ENCODE measurements at regions not wholly inside any gene's neighbourhood (a gene's known extent, or its start where the extent isn't known, plus 50 kb on each side); places are given as distances from the start of the nearest gene placed in this dataset.

- DNase-seq: no peak
Observed at GRCh38 chr1:82598337-82598736, 797.6 kb downstream of the ADGRL2 start.

GRCh38 chr1:82597649-82598048 lies 796.9 kb downstream of the ADGRL2 start:
- DNase-seq: no peak

DNA sequence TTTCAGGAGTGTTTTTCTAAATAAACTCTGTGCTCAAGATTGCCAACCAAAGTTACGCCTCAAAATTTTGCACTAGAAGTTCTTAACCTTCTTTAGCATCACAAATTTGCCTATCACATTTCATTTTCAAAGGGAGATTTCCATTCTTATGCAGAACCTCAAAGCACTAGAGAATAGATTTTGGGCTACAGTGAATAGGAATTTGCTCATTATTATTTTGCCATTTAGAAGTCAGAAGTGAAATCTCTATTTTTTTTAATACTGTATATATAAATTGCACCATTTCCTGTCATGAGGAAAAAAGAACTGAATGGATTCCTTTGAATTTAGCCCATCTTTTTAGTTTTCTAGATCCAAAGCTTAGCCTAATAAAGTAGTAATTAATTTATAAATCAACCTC lies 796.4 kb downstream of the ADGRL2 start:
- DNase-seq: no peak

DNA sequence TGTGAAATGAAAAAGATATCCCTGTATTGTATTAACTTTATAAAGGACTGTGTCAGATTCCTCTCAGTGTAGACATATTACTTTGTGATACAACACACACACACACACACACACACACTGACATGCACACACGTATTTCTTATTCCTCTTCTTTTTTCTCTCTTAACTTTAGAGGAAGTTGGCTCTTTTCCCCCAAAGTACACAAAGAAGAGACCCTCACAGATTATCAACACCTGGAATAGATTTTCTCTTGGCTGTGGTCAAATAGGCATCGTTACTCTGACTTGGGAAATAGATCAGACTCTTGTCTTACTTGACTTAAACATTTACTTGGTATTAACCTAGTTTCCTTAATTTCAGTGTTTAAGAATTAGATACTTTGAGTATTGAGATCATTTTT lies 792.8 kb downstream of the ADGRL2 start:
- DNase-seq: no peak

GRCh38 chr1:82589588-82589987 lies 788.9 kb downstream of the ADGRL2 start:
- no peak for DNase-seq

DNA sequence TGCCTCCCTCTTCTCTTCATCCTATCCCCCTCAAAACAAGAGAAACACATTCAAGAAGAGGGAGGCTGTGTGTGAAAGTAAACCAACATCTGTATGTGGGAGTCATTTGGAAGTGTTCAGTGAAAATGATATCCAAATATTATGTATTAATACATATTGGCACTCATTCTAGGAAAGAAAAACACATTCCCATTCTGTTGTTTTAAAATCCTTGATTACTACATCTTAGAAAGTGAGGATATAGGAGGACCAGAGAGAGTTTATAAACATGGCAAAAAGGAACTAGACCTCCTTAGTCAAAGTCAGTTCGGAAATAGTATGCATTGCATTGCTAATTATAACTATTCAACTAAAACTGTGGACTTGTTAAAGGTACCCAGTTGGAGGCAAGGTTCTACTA lies 786.6 kb downstream of the ADGRL2 start:
- DNase-seq: no peak

GRCh38 chr1:82586473-82586872 lies 785.7 kb downstream of the ADGRL2 start:
- DNase-seq: no peak

DNA sequence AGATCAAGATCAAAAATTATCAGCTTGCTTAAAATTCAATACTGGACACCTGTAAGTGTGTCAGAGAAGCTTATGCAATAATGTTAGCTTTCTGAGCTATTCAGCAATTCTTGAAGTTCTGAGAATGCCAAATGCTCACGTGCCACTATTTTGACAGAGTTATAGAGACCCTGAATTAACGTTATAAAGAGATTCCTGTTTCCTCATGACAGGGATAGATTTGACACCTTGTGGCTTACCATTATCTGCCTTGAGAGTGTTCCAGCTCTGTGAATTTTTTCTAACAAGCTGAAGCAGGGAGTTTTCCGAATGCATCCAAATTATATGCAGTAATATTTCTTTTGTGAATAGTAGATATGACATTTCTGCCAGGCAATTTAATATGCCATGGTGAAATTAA lies 781.6 kb downstream of the ADGRL2 start:
- no peak for DNase-seq

DNA sequence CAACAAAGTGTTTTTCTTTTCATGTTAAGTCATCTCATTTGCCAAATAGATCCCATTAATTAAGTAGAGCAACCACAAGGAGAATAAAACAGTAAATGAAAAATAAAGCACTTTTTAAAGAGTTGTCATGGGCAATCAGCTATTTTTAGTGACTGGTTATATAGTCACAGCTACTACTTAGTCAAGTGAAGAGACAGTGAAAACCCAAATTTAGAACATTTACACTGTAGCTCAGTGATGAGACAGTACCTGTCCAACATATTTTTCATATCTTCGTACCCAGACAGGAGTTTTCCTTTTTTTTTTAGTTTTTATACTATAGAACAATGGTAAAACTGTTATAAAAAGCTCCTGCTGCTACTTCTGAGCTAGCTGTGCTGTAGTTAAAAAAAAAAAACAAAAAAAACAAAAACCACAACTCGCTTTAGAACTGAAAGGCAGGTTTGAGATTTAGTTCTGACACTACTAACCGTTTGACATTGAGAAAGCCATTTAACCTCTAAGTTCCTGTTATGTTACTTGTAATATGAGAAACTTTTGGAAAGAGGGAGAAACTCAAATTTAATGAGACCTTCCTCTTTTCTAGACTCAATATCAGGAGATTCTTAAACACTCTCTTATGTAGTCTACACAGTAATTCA lies 777.5 kb downstream of the ADGRL2 start:
- DNase-seq: no peak

GRCh38 chr1:82567348-82567747 lies 766.6 kb downstream of the ADGRL2 start:
- DNase-seq: no peak

DNA sequence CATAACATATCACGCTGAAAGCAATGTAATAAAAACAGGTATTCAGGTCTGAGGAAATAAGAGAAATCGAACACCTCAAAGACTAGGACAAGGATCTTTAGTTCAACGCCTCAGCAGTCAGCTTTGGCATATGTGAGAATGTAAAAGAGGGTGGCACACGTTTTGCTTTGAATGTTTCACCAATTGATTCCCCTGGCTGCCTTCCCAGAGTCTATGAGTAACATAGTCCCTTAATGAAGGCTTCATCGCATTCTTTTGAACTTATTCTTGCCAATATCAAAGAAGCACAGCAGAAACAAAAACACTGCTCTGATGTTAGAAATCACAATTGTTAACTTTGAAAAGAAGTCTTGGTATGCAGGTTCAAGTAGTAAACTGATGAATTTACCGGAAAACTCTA lies 764.8 kb downstream of the ADGRL2 start:
- no peak for DNase-seq

DNA sequence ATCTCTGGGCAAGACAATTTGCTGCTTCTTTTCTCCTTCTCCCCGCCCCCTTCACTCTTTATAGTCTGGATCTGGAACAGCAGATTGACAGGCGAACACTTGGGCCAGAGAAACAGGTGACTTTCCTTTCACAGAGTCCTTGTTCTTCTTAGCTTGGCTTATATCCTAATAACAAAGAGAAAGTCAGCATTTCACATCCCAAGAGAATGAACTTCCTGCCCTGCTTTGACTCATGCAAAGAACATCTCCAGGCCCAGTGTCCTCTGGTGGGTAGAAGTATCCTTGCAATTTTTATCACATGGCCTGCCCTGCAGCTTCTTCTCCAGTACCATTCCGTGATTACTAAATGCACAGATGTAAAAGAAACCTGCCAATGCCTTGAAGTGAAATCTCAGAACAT lies 764.4 kb downstream of the ADGRL2 start:
- no peak for DNase-seq

GRCh38 chr1:82564333-82564732 lies 763.6 kb downstream of the ADGRL2 start:
- no peak for DNase-seq

GRCh38 chr1:82562448-82562847 lies 761.7 kb downstream of the ADGRL2 start:
- no peak for DNase-seq

DNA sequence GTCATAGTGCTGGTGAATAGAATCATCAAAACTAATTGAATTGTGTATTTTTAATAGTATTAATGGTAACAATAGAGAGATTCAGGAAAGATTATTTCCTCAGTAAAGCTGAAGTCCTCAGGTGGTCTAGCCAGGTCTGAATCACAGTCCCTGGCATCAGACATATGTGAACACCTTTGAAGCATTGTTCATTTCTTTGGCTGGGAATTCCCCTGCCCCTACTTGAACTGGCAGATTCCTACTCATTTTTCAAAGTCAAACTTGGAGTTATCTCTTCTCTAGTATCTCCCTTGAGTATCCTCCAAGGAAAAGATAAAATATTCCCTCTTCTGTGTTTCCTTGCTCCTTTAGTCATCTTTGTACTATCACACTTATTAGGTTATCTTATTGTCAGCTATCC lies 759.8 kb downstream of the ADGRL2 start:
- no peak for DNase-seq

GRCh38 chr1:82555501-82555900 lies 754.8 kb downstream of the ADGRL2 start:
- DNase-seq: no peak

DNA sequence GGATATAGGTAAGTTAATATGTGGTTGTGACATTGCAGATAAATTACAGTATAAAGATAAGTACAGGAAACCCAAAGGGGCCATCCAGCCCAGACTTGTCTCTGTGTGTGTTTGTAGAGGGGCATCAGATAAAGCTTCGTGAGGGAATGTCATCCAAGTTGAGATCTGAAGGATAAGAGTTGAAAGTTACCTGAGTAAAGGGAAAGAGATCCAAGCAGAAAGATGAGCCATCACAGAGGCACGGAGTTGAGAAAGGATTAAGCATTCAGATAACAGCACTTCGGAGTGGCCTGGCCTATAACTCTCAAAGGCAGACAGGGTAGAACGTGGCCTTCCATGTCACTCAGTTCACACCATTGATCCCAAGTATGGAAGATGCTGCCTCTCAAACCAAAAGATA lies 749.1 kb downstream of the ADGRL2 start:
- no peak for DNase-seq

- no peak for DNase-seq
Observed at GRCh38 chr1:82542766-82543165, 742.0 kb downstream of the ADGRL2 start.

- no peak for DNase-seq
Observed at GRCh38 chr1:82542141-82542540, 741.4 kb downstream of the ADGRL2 start.

GRCh38 chr1:82540006-82540405 lies 739.3 kb downstream of the ADGRL2 start:
- DNase-seq: no peak

DNA sequence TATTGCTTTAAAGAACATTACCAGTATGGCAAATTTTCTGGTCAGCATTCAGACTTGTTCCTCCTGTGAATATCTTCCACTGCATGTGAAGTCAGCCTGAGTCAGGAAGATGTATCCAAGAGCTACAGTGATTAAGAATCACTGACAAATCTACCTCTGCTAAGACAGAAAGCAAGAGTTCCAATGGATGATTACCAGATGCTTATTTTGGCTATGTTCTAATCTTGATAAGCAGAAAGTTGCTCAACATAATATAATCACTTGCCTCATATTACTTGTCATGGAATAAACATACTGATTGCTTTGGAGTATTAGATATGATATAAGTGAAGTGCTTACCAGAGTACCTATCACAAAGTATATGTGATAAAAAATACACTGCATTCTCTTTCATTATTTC lies 738.1 kb downstream of the ADGRL2 start:
- no peak for DNase-seq

GRCh38 chr1:82534996-82535395 lies 734.3 kb downstream of the ADGRL2 start:
- DNase-seq: no peak

DNA sequence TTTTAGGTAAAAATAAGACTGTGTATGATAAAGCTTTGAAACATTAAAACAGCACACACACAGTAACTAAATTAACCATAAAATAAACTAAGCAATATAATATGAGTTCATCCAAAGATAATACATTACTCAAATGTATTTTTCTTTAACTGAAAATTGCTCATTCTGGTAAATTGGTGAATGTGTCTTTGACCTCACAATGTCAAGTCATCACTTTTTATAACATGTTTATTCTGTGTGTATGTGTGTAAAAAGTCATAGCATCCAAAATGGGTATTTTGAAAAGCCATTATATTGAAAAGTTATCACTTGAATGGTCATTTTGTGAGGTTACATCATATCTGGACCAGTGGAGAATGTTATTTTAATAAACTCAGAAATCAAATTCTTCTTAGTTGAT lies 724.6 kb downstream of the ADGRL2 start:
- DNase-seq: no peak

GRCh38 chr1:82520611-82521010 lies 719.9 kb downstream of the ADGRL2 start:
- DNase-seq: no peak

- no peak for DNase-seq
Observed at GRCh38 chr1:82517586-82517985, 716.9 kb downstream of the ADGRL2 start.

DNA sequence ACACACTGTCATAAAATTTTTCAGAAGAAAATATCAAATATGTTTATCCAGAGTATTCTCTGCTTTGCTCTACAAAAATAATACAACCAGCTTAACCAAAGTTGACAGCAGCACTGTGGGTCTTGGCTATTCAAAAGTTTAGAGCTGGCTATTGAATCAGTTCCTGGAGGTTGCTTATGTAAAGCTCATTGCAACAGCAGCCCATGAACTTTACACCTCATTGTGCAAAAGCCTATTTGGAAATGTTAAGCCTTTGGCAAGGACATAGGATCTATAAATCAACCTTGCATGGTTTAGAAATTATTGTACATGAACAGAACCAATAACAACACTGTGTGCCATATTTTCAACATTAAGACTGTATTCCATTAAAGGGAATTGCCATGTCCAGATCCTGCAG lies 714.9 kb downstream of the ADGRL2 start:
- DNase-seq: no peak
